Lower lobe of right lung (tissue), 2 donors: ENCODE measurements at regions not wholly inside any gene's neighbourhood (a gene's known extent, or its start where the extent isn't known, plus 50 kb on each side); places are given as distances from the start of the nearest gene placed in this dataset.
A peak's percentile ranks its signal among the peaks of the same experiment; 100 is the strongest.
"Not testable (repeated sequence)": the region's sequence is repeated elsewhere in the genome, so short reads cannot be mapped to it uniquely, and the experiment has no call there.

Source experiments
- ATAC-seq, 2 donors: fragments of 200-7000 bp; cut with Tn5 transposase; one replicate each; pipeline ENCODE4 v1.9.1; 2020 to 2022; ENCODE audit warnings: mild to moderate bottlenecking in 2 of 2, moderate library complexity in 2 of 2
- DNase-seq: peaks from one replicate; pipeline ENCODE4 v3.0.0-alpha.2; 2020
- H3K27ac ChIP-seq: fragments of 200-600 bp; one replicate; pipeline ENCODE4 v1.8.0; 2022
- H3K27me3 ChIP-seq: fragments of 200-600 bp; one replicate; pipeline ENCODE4 v1.8.0; 2022; ENCODE audit warnings: low read depth
- H3K36me3 ChIP-seq: fragments of 200-600 bp; one replicate; pipeline ENCODE4 v1.8.0; 2022; ENCODE audit warnings: mild to moderate bottlenecking
- H3K4me1 ChIP-seq: fragments of 200-600 bp; one replicate; pipeline ENCODE4 v1.8.0; 2022
- H3K4me3 ChIP-seq: fragments of 200-600 bp; one replicate; pipeline ENCODE4 v1.8.0; 2022; ENCODE audit warnings: mild to moderate bottlenecking
- H3K9me3 ChIP-seq: fragments of 200-600 bp; one replicate; pipeline ENCODE4 v1.8.0; 2022
- intact Hi-C: fragments of 100-400 bp; cut with DNase I; formaldehyde crosslinking; loops from one replicate; pipeline ENCODE4 v1.11.0; 2022
- TF ChIP-seq, protein P1 (sequence below): fragments of 200-600 bp; IDR thresholded peaks from one replicate; pipeline ENCODE4 v1.8.0; 2022; ENCODE audit warnings: antibody characterized with exemption, mild to moderate bottlenecking
- donor health status: DM: no; HTN: yes; CAD: no; lungs with severe emphysema.

DNA sequence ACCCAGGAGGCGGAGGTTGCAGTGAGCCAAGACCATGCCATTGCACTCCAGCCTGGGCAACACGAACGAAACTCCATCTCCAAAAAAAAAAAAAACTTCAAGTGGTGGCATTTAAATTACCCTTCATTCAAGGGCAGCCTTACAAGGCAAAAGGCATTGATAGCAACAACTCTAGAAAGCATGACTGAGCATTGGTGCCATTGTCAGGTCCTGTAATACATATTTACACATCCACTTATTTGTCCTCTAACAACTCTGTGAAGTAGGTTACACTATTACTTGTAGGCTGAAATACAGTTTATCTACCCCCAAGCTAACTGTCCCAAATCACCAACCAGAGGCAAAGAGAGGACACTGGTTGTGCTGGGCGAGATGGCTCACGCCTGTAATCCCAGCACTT, 52.7 kb upstream of the LARP1 start:
- TF ChIP-seq, protein P1, sequence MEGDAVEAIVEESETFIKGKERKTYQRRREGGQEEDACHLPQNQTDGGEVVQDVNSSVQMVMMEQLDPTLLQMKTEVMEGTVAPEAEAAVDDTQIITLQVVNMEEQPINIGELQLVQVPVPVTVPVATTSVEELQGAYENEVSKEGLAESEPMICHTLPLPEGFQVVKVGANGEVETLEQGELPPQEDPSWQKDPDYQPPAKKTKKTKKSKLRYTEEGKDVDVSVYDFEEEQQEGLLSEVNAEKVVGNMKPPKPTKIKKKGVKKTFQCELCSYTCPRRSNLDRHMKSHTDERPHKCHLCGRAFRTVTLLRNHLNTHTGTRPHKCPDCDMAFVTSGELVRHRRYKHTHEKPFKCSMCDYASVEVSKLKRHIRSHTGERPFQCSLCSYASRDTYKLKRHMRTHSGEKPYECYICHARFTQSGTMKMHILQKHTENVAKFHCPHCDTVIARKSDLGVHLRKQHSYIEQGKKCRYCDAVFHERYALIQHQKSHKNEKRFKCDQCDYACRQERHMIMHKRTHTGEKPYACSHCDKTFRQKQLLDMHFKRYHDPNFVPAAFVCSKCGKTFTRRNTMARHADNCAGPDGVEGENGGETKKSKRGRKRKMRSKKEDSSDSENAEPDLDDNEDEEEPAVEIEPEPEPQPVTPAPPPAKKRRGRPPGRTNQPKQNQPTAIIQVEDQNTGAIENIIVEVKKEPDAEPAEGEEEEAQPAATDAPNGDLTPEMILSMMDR, result no peak
- Histone ChIP-seq H3K27ac (no peak overlapping the region), H3K27me3 (peaks cover 4% of the 10 kb centered on the region), H3K4me1 (no peaks in the 10 kb centered on the region), H3K36me3 (no peaks in the 10 kb centered on the region), H3K9me3 (no peaks in the 10 kb centered on the region), H3K4me3 (no peak overlapping the region)
- DNase-seq (no peak), ATAC-seq (peak; percentile 85 to 86)
- intact Hi-C loops, result no loop called here

DNA sequence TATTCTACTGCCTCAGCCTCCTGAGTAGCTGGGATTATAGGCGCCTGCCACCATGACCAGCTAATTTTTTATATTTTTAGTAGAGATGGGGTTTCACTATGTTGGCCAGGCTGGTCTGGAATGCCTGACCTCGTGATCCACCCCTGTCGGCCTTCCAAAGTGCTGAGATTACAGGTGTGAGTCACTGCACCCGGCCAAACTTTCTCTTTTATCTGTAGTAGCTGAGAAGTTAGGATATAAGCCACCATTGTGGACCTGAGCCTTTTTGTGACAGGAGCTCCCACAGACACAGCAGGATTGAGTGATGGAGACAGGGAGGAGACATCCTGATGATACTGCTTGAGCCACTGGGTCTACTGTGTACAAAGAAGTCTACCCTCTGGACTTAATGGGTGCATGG, 53.5 kb upstream of the LARP1 start:
- H3K36me3 ChIP-seq, H3K4me1 ChIP-seq, H3K4me3 ChIP-seq, H3K27me3 ChIP-seq, H3K9me3 ChIP-seq, DNase-seq, intact Hi-C loops, H3K27ac ChIP-seq: not testable (repeated sequence)
- ATAC-seq, result peak in 1 of 2 donors; percentile 73

DNA sequence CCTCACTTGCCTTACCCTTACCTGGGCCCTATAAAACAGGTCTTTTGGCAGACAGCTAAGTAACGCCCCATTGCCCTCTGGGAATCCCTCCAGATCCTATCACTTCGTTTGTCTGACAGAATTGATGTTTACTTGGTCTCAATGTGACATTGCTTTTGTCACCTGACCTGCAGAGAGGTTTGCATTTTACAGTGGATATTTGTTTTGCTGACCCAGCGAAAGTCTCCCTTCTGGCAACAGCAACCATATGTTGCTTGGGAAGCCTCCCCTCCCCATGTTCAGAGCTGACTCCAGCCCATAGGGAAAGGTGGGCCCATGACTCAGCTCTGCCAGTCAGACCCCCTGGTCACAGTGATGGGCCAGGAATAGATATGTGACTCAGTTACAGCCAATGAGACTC, 54.0 kb upstream of the LARP1 start:
- Histone ChIP-seq H3K9me3 (no peaks in the 10 kb centered on the region), H3K4me1 (no peaks in the 10 kb centered on the region), H3K27ac (no peak overlapping the region), H3K4me3 (no peak overlapping the region), H3K36me3 (no peaks in the 10 kb centered on the region), H3K27me3 (peaks cover 4% of the 10 kb centered on the region)
- TF ChIP-seq, protein P1, result no peak
- intact Hi-C loops, result no loop called here
- DNase-seq (no peak), ATAC-seq (no peak)

DNA sequence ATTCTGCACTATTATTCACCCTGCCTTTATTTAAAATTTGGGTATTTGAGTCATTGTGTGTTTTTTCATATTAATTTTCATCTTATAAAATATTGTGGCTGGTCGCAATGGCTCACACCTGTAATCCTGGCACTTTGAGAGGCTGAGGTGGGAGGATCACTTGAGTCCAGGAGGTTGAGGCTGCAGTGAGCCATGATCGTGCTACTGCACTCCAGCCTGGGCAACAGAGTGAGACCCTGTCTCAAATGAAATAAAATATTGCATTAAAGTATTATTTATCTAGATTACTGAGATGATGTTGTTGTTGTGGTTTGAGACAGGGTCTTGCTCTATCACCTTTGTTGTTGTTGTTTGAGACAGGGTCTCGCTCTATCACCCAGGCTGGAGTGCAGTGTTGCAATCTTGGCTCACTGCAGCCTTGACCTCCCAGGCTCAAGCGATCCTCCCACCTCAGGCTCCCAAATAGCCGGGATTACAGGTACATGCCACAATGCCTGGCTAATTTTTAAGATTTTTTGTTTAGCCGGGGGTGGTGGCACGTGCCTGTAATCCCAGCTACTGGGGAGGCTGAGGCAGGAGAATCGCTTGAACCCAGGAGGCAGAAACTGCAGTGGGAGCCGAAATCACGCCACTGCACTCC, 54.8 kb upstream of the LARP1 start:
- H3K27me3 ChIP-seq, H3K9me3 ChIP-seq, H3K4me3 ChIP-seq, H3K4me1 ChIP-seq, intact Hi-C loops, H3K27ac ChIP-seq, DNase-seq, H3K36me3 ChIP-seq, ATAC-seq: not testable (repeated sequence)

DNA sequence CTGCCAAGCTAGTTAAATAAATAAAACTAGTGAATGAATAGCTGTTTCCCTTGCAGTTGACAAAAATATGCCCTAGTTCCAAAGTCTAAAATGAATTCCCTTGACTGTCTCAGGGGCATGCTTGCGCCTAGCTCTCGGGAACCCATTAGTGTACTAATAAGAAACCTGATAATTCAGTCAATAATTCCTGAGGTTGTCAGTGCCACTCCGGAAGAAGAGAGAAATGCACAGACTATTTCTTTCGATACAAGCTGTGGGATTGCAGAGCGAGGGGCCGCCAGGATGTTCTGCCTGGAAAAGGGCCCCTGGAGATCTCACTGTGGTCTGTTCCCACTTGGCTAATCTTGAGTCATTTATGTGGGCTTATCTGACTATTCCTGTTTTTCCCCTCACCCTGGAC, 56.4 kb upstream of the LARP1 start:
- Histone ChIP-seq H3K9me3 (no peaks in the 10 kb centered on the region), H3K36me3 (no peaks in the 10 kb centered on the region), H3K4me1 (no peaks in the 10 kb centered on the region), H3K27me3 (peaks cover 4% of the 10 kb centered on the region), H3K4me3 (no peak overlapping the region), H3K27ac (no peak overlapping the region)
- intact Hi-C loops, result no loop called here
- no peak for ATAC-seq
- TF ChIP-seq, protein P1, result no peak
- DNase-seq, result no peak

DNA sequence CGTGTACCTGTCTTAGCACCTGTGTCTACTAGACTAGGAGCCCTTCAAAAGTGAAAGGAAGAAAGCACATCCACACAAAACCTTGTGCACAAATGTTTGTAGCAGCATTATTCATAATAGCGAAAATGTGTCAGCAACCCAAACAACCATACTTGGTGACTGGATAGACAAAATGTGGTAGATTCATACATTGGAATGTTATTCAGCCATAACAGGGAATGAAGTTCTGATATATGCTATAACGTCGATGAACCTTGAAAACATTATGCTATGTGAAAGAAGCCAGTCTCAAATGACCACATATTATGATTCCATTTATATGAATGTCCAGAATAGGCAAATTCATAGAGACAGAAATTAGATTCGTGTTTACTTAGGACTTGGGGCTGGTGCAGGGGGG, 57.8 kb upstream of the LARP1 start:
- ATAC-seq (no peak), DNase-seq (no peak)
- no peak overlapping the region for H3K27ac ChIP-seq
- no peak overlapping the region for H3K4me3 ChIP-seq
- peaks cover 5% of the 10 kb centered on the region for H3K4me1 ChIP-seq
- TF ChIP-seq, protein P1, result no peak
- intact Hi-C loops, result no loop called here
- H3K9me3 ChIP-seq, result no peaks in the 10 kb centered on the region
- H3K36me3 ChIP-seq, result no peaks in the 10 kb centered on the region
- H3K27me3 ChIP-seq, result peaks cover 4% of the 10 kb centered on the region

DNA sequence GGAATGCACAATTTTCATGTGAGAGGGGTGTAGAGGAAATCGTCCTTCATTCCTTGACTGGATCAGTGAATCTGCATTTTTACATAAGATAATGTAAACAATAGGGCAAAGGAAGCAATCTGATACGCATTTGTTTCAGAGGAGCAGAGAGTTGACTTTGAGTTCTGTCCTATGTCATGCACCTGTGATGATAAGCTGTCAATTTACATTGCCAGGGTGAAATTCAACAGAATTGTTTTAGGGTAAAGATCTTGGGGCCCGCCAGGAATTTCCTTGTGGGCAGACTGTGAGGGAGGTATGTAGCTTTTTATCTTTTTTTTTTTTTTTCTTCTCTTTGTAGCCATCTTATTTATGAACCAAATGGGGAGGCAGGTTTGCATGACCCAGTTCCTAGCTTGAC, 58.3 kb upstream of the LARP1 start:
- intact Hi-C loops, result no loop called here
- no peaks in the 10 kb centered on the region for H3K36me3 ChIP-seq
- no peak overlapping the region for H3K4me3 ChIP-seq
- H3K4me1 ChIP-seq, result peaks cover 10% of the 10 kb centered on the region
- DNase-seq, result no peak
- TF ChIP-seq, protein P1, result no peak
- no peaks in the 10 kb centered on the region for H3K9me3 ChIP-seq
- no peak overlapping the region for H3K27ac ChIP-seq
- peaks cover 4% of the 10 kb centered on the region for H3K27me3 ChIP-seq
- ATAC-seq, result no peak
